GM23248 (cell line): ENCODE measurements at regions not wholly inside any gene's neighbourhood (a gene's known extent, or its start where the extent isn't known, plus 50 kb on each side); places are given as distances from the start of the nearest gene placed in this dataset.

Experiments used
- EZH2 ChIP-seq: fragments of 200-600 bp; sonication (generic); IDR thresholded peaks from 2 replicates; pipeline ENCODE4 v1.6.1; 2018; ENCODE audit warnings: antibody characterized with exemption, mild to moderate bottlenecking; ENCODE audit not compliant: insufficient read depth, poor library complexity, severe bottlenecking
- EZH2phosphoT487 ChIP-seq: fragments of 200-600 bp; sonication (generic); IDR thresholded peaks from 2 replicates; pipeline ENCODE4 v1.6.1; 2018; ENCODE audit warnings: antibody characterized with exemption, moderate library complexity, mild to moderate bottlenecking, low read depth; ENCODE audit not compliant: insufficient read depth

DNA sequence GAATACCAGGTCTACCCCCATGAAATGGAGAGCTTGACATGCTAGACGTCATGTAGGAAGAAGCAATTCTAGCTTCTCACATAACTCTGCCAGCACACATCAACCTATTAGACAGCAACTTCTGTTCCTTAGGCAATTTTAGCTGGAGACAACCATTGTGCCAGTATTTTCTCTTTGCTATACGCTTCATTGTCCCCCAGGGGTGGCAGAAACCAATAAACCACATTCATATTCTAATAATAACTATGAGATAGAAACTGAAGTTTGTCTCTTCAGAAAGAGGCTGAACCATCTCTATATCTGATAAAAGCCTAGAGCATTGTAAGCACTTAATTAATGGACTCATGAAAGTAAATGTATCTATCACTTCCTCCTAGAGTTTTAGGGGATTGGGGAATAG, 278.6 kb downstream of the FOXG1 start:
- TF ChIP-seq EZH2, result no peak
- TF ChIP-seq EZH2phosphoT487, result no peak
